GM19324 (cell line): ENCODE measurements at regions not wholly inside any gene's neighbourhood (a gene's known extent, or its start where the extent isn't known, plus 50 kb on each side); places are given as distances from the start of the nearest gene placed in this dataset.
"Not testable (repeated sequence)": the region's sequence is repeated elsewhere in the genome, so short reads cannot be mapped to it uniquely, and the experiment has no call there.

Experiments
- ATAC-seq: cut with Tn5 transposase; IDR thresholded peaks from one replicate; pipeline ENCODE4 v1.9.1; 2021; ENCODE audit warnings: mild to moderate bottlenecking, moderate library complexity; ENCODE audit not compliant: unreplicated experiment, low FRiP score

- no peak for ATAC-seq
Measured at GRCh38 chr18:55731594-55732042, 143.6 kb upstream of the TCF4 start.

DNA sequence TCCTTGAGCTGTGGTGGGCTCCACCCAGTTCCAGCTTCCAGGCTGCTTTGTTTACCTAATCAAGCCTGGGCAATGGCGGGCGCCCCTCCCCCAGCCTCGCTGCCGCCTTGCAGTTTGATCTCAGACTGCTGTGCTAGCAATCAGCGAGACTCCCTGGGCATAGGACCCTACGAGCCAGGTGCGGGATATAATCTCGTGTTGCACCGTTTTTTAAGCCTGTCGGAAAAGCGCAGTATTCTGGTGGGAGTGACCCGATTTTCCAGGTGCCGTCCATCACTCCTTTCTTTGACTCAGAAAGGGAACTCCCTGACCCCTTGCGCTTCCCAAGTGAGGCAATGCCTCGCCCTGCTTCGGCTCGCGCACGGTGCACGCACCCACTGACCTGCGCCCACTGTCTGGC, 133.0 kb upstream of the TCF4 start:
- not testable (repeated sequence) for ATAC-seq

DNA sequence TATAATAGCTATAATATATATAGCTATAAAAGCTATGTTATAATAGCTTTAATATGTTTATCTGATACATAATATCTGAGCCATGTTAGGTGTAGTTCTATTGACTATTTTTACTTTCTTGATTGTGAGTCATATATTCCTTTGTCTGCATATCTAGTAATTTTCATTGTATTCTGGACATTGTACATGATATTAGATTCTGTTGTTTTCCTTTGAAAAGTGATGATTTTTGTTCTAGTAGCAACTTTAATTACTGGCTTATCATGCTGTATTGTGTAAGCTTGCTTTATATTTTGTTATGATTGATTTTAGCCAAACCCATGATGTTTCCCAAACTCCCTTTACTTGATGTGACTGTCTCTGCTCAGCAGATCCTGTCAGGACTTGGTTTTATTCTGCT, 125.7 kb upstream of the TCF4 start:
- ATAC-seq, result no peak

DNA sequence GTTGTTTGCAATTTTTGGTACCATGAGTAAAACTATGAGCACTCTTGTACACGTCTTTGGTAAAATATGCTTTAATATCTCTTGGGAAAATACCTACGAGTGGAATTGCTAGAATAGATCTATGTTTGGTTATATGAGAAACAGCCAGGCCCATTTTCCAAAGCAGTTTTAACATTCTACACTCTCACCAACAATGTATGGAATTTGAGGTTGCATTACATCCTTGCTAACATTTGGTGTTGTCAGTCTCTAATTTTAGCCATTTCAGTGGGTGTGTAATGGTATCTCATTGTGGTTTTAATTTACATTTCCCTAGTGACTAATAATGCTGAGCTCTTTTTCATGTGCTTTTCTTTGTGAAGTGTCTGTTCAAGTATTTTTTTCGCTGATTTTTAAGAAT, 118.9 kb upstream of the TCF4 start:
- ATAC-seq, result no peak

DNA sequence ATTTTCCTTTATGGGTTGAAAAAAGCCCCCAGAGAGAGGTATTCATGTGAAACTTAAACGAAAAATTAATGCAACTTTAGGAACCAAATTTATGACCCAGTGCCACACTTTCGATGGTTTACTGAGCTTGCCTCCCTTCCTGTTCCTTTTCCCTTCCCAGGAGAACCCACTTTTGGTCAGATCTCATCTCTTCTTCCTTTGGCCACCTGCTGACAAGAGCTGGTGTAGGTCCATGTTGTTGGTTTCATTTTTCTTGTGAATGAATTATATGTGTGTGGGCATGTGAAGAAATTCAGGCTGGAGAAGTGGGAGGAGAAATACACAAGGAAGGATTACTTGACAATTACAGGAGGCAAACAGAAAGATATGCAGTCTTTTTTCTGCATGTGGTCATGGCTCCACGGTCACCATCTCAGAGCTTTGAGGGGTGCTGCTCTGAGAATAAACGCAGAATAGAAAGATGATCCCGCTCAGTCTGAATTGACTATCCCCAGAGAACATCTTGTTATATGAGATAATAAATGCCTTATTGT, 111.3 kb upstream of the TCF4 start:
- ATAC-seq, result no peak

DNA sequence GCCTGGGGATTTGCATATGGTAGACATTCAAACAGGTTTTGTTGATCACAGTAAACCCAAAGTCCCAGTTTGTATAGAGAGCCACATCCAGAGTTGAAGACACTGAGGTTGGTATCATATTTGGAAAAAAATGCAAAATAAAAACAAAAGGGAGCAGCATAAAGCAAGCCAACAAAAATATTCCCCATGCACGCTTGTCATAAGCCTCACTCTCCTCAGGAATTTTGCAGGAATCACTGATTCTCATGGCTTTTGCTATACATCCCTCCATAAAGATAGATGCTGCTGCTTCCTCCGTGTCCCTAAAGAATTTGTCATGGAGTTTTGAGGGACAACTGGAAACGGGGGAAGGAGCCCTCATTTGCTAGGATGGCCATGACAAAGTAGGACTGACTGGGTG, 108.8 kb upstream of the TCF4 start:
- no peak for ATAC-seq

GRCh38 chr18:55695091-55695490, 107.1 kb upstream of the TCF4 start:
- no peak for ATAC-seq

DNA sequence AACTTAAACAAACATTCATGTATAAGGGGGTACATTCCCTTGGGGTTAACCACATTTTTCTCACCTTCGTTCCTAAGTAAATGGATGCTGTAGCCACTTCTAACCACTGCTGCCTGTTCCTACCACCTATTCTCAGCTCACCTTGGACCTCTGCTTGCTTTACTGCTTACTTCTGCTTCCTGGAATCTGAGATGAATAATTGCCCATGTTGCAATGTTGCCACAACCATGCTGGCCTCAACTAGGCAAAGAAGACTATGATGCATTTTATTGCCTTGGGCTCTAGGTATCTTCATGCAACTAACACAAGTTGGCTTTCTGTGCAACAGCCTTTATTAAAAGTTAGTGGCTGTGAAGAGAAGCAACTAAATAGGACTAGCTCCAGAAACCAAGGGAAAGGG, 106.3 kb upstream of the TCF4 start:
- no peak for ATAC-seq

- ATAC-seq, result no peak
Measured at GRCh38 chr18:55688030-55688429, 100.0 kb upstream of the TCF4 start.

DNA sequence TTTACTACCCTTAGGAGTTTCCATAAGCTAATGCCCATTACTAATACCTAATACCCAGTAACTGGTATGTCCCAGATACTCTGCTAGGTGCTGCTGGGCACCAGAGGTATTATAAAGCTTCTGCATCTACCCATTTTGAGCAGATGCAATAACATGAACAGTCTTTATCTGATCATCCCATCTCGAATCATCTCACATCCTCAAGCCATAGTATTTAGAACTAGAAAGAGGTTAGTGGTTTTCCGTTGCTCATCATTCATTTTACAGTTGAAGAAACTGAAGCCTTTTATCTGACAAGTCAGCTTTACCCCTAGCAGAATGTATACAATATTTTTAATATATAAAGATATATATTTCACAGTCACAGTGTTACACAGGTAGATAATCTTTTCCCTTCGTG, 99.1 kb upstream of the TCF4 start:
- no peak for ATAC-seq

DNA sequence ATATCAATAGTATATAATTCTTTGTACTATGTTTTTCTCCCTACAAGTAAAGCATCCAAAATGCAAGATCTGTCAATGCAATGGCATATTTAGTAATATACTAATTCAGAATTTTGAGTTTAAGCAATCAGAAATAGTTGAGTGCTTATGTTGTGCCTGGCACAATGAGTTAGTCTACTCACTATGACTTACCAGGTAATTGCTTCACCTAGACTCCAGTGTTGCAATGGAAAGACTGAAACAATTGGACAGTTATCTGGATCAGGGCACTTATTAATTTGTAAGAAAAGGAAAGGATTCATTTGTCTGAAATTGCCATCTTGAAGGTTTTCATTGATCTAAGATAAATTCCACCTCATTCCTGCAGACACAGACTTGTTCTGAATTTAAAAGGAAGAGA, 97.6 kb upstream of the TCF4 start:
- ATAC-seq, result no peak

DNA sequence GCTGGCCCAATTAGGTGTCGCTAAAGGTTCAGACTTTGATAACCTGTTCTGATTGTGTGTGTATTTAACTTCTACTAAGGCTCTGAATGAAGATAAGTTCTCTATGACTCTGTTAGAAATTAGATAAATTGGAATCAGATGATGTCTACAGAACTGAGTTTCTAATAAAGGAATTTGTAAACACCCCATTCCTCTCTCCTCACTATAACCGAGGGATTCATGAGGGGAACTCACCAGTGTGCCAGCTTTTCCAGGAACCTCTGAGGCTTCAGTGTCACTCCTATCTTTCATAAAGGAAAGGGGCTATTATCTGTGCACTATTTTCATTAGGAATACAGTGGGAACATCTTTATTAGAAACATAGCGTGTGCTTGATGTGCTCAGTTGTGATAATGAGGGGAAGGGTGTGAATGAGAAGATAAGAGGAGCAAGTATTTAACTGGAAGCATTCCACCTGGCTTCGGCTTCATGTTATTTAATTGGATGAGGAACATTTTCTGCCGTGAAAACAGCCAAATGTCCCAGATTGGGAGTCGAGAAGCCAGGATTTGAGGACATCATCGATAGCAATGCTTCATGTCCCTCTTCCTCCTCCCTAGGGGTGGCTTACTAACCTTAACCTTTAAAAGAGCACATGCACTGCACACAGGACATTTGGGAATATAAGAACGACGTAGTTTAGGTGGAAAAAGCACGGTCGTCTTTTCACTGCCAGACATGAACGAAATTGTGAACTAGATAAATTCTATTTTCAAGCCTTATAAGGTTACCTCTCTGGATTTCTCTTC, 84.8 kb upstream of the TCF4 start:
- ATAC-seq, result no peak

DNA sequence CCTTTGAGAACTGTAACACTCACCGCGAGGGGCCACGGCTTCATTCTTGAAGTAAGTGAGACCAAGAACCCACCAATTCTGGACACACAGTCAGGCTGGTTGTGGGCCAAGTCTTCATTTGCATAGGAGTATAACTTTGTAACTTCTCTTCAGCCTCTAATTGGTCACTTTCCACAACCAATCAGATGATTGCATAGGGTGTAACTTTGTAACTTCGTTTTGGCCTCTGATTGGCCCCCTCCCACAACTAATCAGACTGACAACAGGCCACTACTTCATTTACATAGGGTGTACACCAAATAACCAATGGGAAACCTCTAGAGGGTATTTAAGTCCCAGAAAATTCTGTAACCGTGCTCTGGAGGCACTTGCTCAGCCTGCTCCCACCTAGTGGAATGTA, 77.5 kb upstream of the TCF4 start:
- ATAC-seq, result no peak

DNA sequence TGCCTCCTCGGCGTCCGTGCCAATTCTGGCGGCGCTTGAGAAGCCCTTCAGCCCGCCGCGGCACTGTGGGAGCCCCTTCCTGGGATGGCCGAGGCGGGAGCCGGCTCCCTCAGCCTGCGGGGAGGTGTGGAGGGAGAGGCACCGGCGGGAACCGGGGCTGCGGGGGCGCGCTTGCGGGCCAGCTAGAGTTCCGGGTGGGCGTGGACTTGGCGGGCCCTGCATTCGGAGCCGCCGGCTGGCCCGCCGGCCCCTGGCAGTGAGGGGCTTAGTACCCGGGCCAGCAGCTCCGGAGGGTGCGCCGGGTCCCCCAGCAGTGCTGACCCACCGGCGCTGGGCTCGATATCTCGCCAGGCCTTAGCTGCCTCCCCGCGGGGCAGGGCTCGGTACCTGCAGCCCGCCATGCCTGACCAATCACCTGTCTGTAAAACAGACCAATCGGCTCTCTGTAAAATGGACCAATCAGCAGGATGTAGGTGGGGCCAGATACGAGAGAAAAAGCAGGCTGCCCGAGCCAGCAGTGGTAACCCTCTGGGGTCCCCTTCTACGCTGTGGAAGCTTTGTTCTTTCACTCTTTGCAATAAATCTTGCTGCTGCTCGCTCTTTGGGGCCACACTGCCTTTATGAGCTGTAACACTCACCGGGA, 76.9 kb upstream of the TCF4 start:
- ATAC-seq, result not testable (repeated sequence)

DNA sequence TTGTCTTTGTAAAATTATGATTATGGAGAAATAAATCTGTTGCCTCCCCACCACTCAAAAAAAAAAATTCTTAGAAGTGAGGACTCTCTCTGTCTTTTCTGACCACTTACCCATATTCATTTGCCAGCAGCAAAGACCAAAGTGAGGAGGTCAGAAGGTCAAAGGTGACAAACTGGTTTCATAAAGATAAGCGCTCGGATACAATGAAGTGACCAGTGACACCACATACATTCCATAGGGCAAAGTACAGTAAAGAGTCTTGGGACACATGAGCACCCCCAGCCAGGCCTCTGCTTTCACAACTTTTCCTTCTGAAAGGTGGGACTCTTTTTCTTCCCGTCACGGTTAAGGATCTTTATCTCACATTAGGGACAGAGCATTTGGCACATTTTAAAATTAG, 75.9 kb upstream of the TCF4 start:
- no peak for ATAC-seq

- ATAC-seq, result no peak
Measured at GRCh38 chr18:55658598-55658997, 70.6 kb upstream of the TCF4 start.

DNA sequence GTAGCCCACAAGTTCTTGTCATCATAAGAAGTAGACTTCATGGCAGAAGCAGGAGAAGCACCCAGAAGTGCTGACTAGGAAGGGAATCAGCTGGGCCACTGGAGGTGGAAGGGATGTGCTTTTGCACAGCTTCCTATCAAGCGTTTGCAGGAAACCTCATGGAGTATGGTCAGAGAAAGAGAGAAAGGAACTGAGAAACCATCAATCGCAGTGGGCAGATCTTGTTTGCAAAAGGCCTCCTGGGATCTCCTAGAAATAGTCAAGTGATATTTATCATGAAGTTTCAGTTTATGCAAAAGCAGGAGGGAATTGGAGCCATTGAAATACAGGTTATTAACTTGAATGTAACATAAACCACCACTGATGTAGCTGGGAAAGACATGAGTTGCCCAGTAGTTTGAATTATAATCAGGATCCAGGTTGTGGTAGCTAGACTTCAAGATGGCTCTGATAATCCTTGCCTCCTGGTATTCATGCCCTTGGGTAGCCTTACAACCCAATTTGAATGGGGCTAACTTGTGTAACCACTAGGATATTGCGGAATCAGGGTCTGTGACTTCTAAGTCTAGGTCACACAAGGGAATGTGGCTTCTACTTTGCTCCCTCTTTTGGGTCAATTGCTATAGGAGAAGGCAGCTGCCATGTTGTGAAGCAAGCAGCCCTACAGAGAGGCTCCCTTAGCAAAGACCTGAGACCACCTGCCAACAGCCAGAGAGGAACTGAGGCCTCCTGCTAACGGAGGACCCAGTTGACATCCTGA, 69.8 kb upstream of the TCF4 start:
- no peak for ATAC-seq

DNA sequence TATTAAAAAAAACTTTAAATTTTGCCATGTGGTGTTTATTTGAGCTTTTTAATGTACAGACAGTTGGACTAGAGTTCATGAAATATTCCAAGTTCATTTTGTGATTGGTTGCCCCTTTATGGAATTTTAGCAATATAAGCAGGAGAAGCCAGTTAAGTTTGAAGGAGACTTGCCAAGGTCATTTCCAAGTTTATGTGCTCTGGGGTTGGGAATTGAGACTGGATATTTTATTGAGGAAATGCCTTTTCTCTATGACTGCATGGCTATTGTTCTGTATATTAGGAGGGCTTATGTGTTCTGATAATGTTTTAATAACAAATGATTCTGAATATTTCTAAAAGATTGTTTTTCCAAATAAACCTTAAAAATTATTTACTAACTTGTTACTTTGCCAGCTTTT, 67.0 kb upstream of the TCF4 start:
- no peak for ATAC-seq

DNA sequence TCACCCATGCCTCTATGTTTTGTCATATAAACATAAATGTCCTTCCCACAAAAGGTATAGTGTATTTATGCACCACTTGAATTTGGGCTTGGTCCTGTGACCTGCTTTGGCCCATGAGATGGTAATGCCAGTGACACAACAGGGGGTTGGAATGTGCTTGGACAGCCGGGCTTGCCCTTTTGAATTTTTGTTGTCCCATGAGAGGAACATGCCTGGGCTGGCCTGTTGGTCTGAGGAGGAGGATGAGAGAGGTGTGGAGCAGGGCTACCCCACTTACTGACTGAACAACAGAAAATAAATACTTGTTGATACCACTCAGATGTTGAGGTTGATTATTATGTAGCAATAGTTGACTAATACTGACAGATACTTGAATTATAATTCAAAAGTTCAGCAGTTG, 63.2 kb upstream of the TCF4 start:
- ATAC-seq, result no peak

GRCh38 chr18:55650363-55650870, 62.4 kb upstream of the TCF4 start:
- ATAC-seq, result no peak

GRCh38 chr18:55647331-55647730, 59.3 kb upstream of the TCF4 start:
- ATAC-seq, result no peak
